Astrocyte (in vitro differentiated cells and primary cell): ENCODE measurements at regions not wholly inside any gene's neighbourhood (a gene's known extent, or its start where the extent isn't known, plus 50 kb on each side); places are given as distances from the start of the nearest gene placed in this dataset.

Experiments
- CTCF ChIP-seq: IDR thresholded peaks from 2 replicates; pipeline ENCODE4 v1.5.1; 2011; ENCODE audit warnings: low read depth, mild to moderate bottlenecking, inconsistent platforms, low read length, moderate library complexity; ENCODE audit not compliant: insufficient read depth
- EZH2 ChIP-seq: IDR thresholded peaks from 2 replicates; pipeline ENCODE4 v1.6.1; 2012; ENCODE audit warnings: mild to moderate bottlenecking, low read length, inconsistent platforms; ENCODE audit not compliant: insufficient read depth

DNA sequence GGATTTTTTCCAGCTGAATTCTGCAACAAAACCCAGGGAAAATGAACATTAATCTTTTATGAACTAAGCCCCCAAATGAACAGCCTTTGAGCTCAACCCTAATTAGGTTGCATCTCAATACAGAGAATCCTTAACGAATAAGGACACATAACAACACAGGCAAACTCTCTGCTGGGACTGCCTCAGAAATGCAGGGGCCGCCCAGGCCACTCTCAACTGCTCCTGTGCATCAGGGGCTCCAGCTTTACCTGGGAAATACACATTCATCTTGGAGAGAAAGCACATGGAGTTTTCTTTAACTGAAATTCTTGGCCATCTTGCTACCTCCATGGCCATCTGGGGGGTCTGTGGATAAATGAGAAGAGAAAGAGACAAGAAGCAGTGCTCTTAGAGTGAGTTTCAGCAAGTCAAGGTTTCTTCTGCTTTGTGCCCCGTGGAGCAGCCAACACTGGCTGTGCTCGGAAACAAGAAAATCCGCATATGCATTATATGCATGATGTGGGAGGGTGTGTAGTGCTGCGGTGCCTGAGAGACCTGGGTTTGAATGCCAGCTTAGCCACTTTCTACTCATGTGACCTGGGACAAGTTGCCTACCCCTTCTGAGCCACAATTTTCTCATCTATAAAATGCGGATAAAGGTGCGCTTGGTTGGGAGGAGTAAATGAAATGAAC lies 81.9 kb upstream of the RCN1 start:
- no peak for TF ChIP-seq CTCF
- TF ChIP-seq EZH2: no peak
